Coronary artery (tissue), 2 donors: ENCODE measurements at regions not wholly inside any gene's neighbourhood (a gene's known extent, or its start where the extent isn't known, plus 50 kb on each side); places are given as distances from the start of the nearest gene placed in this dataset.

Experiments
- DNase-seq: peaks from one replicate; pipeline ENCODE4 v3.0.0-alpha.2; 2017; ENCODE audit warnings: low spot score
- H3K27ac ChIP-seq, 2 donors: fragments of 200-600 bp; sonication (generic); one replicate each; pipeline ENCODE4 v1.5.1; 2016 to 2019
- H3K4me3 ChIP-seq: fragments of 200-600 bp; sonication (generic); 2 replicates; pipeline ENCODE4 v1.5.1; 2016; ENCODE audit warnings: mild to moderate bottlenecking, moderate library complexity
- CTCF ChIP-seq: fragments of 200-600 bp; sonication (generic); IDR thresholded peaks from one replicate; pipeline ENCODE4 v1.5.1; 2019; ENCODE audit warnings: antibody characterized with exemption

- no peak for DNase-seq
- Histone ChIP-seq H3K4me3 (no peak overlapping the region), H3K27ac (no peak overlapping the region)
- no peak for TF ChIP-seq CTCF
These were observed 302.9 kb downstream of the BARHL2 start for GRCh38 chr1:90414201-90414600.

GRCh38 chr1:90413519-90413918 lies 303.6 kb downstream of the BARHL2 start:
- Histone ChIP-seq H3K27ac (no peak overlapping the region), H3K4me3 (no peak overlapping the region)
- TF ChIP-seq CTCF = no peak
- no peak for DNase-seq

- no peak for TF ChIP-seq CTCF
- DNase-seq = no peak
These were observed 304.5 kb downstream of the BARHL2 start for GRCh38 chr1:90412563-90412962.

GRCh38 chr1:90411185-90411584 lies 305.9 kb downstream of the BARHL2 start:
- no peak for DNase-seq
- H3K4me3 ChIP-seq = no peak overlapping the region
- no peak overlapping the region for H3K27ac ChIP-seq
- no peak for TF ChIP-seq CTCF

More at GRCh38 chr1:90412563-90412962, 304.5 kb downstream of the BARHL2 start:
- Histone ChIP-seq H3K27ac (no peak overlapping the region), H3K4me3 (no peak overlapping the region)

- Histone ChIP-seq H3K4me3 (no peak overlapping the region), H3K27ac (no peak overlapping the region)
- no peak for TF ChIP-seq CTCF
- no peak for DNase-seq
These were observed 309.4 kb downstream of the BARHL2 start for GRCh38 chr1:90407737-90408136.

- no peak overlapping the region for H3K27ac ChIP-seq
- no peak overlapping the region for H3K4me3 ChIP-seq
- DNase-seq = no peak
- no peak for TF ChIP-seq CTCF
These were observed 311.4 kb downstream of the BARHL2 start for GRCh38 chr1:90405726-90406125.

- Histone ChIP-seq H3K4me3 (no peak overlapping the region), H3K27ac (no peak overlapping the region)
- TF ChIP-seq CTCF = no peak
- DNase-seq = no peak
These were observed 313.9 kb downstream of the BARHL2 start for GRCh38 chr1:90402893-90403849.
